Epithelial cell of proximal tubule (primary cell): ENCODE measurements at regions not wholly inside any gene's neighbourhood (a gene's known extent, or its start where the extent isn't known, plus 50 kb on each side); places are given as distances from the start of the nearest gene placed in this dataset.

Experiments used
- DNase-seq: peaks from one replicate; pipeline ENCODE4 v3.0.0-alpha.2; 2011; ENCODE audit warnings: low read depth
- H3K4me3 ChIP-seq: 2 replicates; pipeline ENCODE4 v1.5.1; 2011; ENCODE audit warnings: low read depth, mild to moderate bottlenecking, low read length
- CTCF ChIP-seq: conservative IDR thresholded peaks from 2 replicates; pipeline ENCODE4 v1.5.1; 2012; ENCODE audit warnings: low read depth, mild to moderate bottlenecking, low read length

- no peak for TF ChIP-seq CTCF
- no peak for DNase-seq
These were observed 103.8 kb upstream of the VRK1 start for GRCh38 chr14:96693252-96693820.

GRCh38 chr14:96693987-96694386 is 103.2 kb upstream of the VRK1 start:
- no peak for DNase-seq
- TF ChIP-seq CTCF: no peak

More at GRCh38 chr14:96693252-96693820, 103.8 kb upstream of the VRK1 start:
- H3K4me3 ChIP-seq: no peak overlapping the region

GRCh38 chr14:96698960-96699539 is 98.1 kb upstream of the VRK1 start:
- no peak for DNase-seq
- no peak overlapping the region for H3K4me3 ChIP-seq
- peak; percentile 14 for TF ChIP-seq CTCF

More at GRCh38 chr14:96693987-96694386, 103.2 kb upstream of the VRK1 start:
- H3K4me3 ChIP-seq: no peak overlapping the region

GRCh38 chr14:96699666-96700065 is 97.5 kb upstream of the VRK1 start:
- no peak for DNase-seq
- H3K4me3 ChIP-seq: no peak overlapping the region
- TF ChIP-seq CTCF: no peak

GRCh38 chr14:96702831-96703230 is 94.4 kb upstream of the VRK1 start:
- DNase-seq: no peak
- no peak for TF ChIP-seq CTCF
- no peak overlapping the region for H3K4me3 ChIP-seq

GRCh38 chr14:96705422-96706092 is 91.6 kb upstream of the VRK1 start:
- DNase-seq: no peak
- no peak for TF ChIP-seq CTCF
- no peak overlapping the region for H3K4me3 ChIP-seq
